Renal cortical epithelial cell (primary cell): ENCODE measurements at regions not wholly inside any gene's neighbourhood (a gene's known extent, or its start where the extent isn't known, plus 50 kb on each side); places are given as distances from the start of the nearest gene placed in this dataset.

ENCODE experiments used
- DNase-seq: peaks from one replicate; pipeline ENCODE4 v3.0.0-alpha.2; 2011; ENCODE audit warnings: low read depth

GRCh38 chr7:76149847-76150691 lies 51.6 kb upstream of the SRRM3 start:
- DNase-seq, result no peak
